Stomach (tissue), 8 donors: ENCODE measurements at regions not wholly inside any gene's neighbourhood (a gene's known extent, or its start where the extent isn't known, plus 50 kb on each side); places are given as distances from the start of the nearest gene placed in this dataset.
"Not testable (repeated sequence)": the region's sequence is repeated elsewhere in the genome, so short reads cannot be mapped to it uniquely, and the experiment has no call there.

ENCODE experiments used
- DNase-seq, 2 donors: peaks; one replicate each; pipeline versions ENCODE4 v3.0.0 to v3.0.0-alpha.2; 2013 to 2019
- H3K27ac ChIP-seq, 5 donors: fragments of 200-600 bp in 4 of 5; sonication (generic) in 4 of 5; one replicate each; pipeline ENCODE4 v1.5.1; 2013 to 2019; ENCODE audit warnings: mild to moderate bottlenecking in 1 of 5, moderate library complexity in 1 of 5
- H3K27me3 ChIP-seq, 3 donors: fragments of 200-600 bp; sonication (generic); one replicate each; pipeline ENCODE4 v1.5.1; 2017 to 2019; ENCODE audit warnings: mixed run types in 1 of 3
- H3K36me3 ChIP-seq, 4 donors: fragments of 200-600 bp; sonication (generic); 1 replicate in 3 of 4; 2 replicates in 1 of 4; pipeline ENCODE4 v1.5.1; 2016 to 2019
- H3K4me1 ChIP-seq, 4 donors: fragments of 200-600 bp; sonication (generic); one replicate each; pipeline ENCODE4 v1.5.1; 2016 to 2019
- H3K4me3 ChIP-seq, 4 donors: fragments of 200-600 bp; sonication (generic) in 3 of 4; one replicate each; pipeline ENCODE4 v1.5.1; 2016 to 2019; ENCODE audit warnings: mild to moderate bottlenecking in 1 of 4
- H3K9me3 ChIP-seq, 4 donors: fragments of 200-600 bp; sonication (generic); one replicate each; pipeline ENCODE4 v1.5.1; 2016 to 2019
- CTCF ChIP-seq, 7 experiments: fragments of 450-650 bp in 4 of 7; fragments of 200-600 bp in 3 of 7; sonication (generic) in 3 of 7; IDR thresholded peaks; one replicate each; pipeline ENCODE4 v1.5.1; 2016 to 2019; ENCODE audit warnings: antibody characterized with exemption in 7 of 7, control low read depth in 2 of 7, mild to moderate bottlenecking in 1 of 7
- EP300 ChIP-seq: sonication (generic); formaldehyde crosslinking; IDR thresholded peaks from one replicate; pipeline ENCODE4 v1.6.1; 2017; ENCODE audit warnings: antibody characterized with exemption
- POLR2A ChIP-seq, 4 donors: fragments of 450-650 bp; IDR thresholded peaks; one replicate each; pipeline ENCODE4 v1.6.1; 2016; ENCODE audit warnings: antibody characterized with exemption in 4 of 4, control low read depth in 2 of 4, mild to moderate bottlenecking in 1 of 4, moderate library complexity in 1 of 4
- POLR2AphosphoS5 ChIP-seq, 3 donors: sonication (generic); formaldehyde crosslinking; IDR thresholded peaks; one replicate each; pipeline ENCODE4 v1.6.1; 2016; ENCODE audit warnings: antibody characterized with exemption in 3 of 3
- WGBS, 5 donors: extraction: QIAGEN DNeasy Blood & Tissue Kit in 3 of 5; methylation state at CpG; one replicate each; pipeline versions ENCODE4 v1.1.5 to v1.1.7; 2013 to 2018; 5-methylcytosine and 5-hydroxymethylcytosine counted together
- intact Hi-C: fragments of 100-400 bp; cut with DNase I; formaldehyde crosslinking; loops from one replicate; pipeline ENCODE4 v1.15.1; 2023; ENCODE audit warnings: low total_unique reads
- donor health status: healthy with polysubstance abuse.
- donor health status: Bipolar disorder and iron deficiency.
- donor health status: healthy.

GRCh38 chr18:49721981-49722380 is 91.4 kb downstream of the ACAA2 start:
- 70 to 75% (median 72%) methylated on average over 3 of the region's 3 CpGs for WGBS, 5 donors
- H3K36me3 ChIP-seq = no peaks in the 10 kb centered on the region
- H3K4me3 ChIP-seq = no peak overlapping the region
- DNase-seq = no peak
- H3K27me3 ChIP-seq = no peaks in the 10 kb centered on the region
- TF ChIP-seq POLR2A (IDR thresholded peaks at IDR 0.05) (no peak), CTCF (IDR thresholded peaks at IDR 0.05) (no peak), EP300 (no peak), POLR2AphosphoS5 (IDR thresholded peaks at IDR 0.05) (no peak)
- peak overlapping the region in 1 of 5 donors; percentile 17 for H3K27ac ChIP-seq
- H3K4me1 ChIP-seq = peaks cover 7 to 31% (median 8%) of the 10 kb centered on the region in 4 donors
- intact Hi-C loops = no loop called here
- H3K9me3 ChIP-seq = no peaks in the 10 kb centered on the region

GRCh38 chr18:49720944-49721343 is 92.4 kb downstream of the ACAA2 start:
- WGBS, 5 donors = 87 to 100% (median 93%) methylated on average over 2 to 3 of the region's 3 CpGs
- H3K27ac ChIP-seq, H3K27me3 ChIP-seq, DNase-seq, H3K36me3 ChIP-seq, intact Hi-C loops, H3K4me3 ChIP-seq, H3K9me3 ChIP-seq: not testable (repeated sequence)
- H3K4me1 ChIP-seq = peaks cover 7 to 28% (median 8%) of the 10 kb centered on the region in 4 donors

GRCh38 chr18:49717617-49718016 is 95.7 kb downstream of the ACAA2 start:
- no peak overlapping the region for H3K27ac ChIP-seq
- WGBS, 5 donors = 79 to 91% (median 85%) methylated on average over 3 of the region's 3 CpGs
- H3K36me3 ChIP-seq = no peaks in the 10 kb centered on the region

GRCh38 chr18:49716035-49716434 is 97.3 kb downstream of the ACAA2 start:
- H3K9me3 ChIP-seq = no peaks in the 10 kb centered on the region
- DNase-seq = no peak
- no peak for TF ChIP-seq POLR2AphosphoS5 (IDR thresholded peaks at IDR 0.05)
- TF ChIP-seq CTCF (IDR thresholded peaks at IDR 0.05) = no peak
- TF ChIP-seq EP300 = no peak
- no peak for TF ChIP-seq POLR2A (IDR thresholded peaks at IDR 0.05)
- whole genome bisulfite sequencing, 5 donors = 38 to 56% (median 49%) methylated on average over 4 to 6 of the region's 6 CpGs
- intact Hi-C loops = no loop called here
- H3K27me3 ChIP-seq = peaks cover 0 to 7% (median 0%) of the 10 kb centered on the region in 3 donors
- peaks cover 0 to 3% (median 0%) of the 10 kb centered on the region in 4 donors for H3K4me1 ChIP-seq
- H3K27ac ChIP-seq = no peak overlapping the region
- no peaks in the 10 kb centered on the region for H3K36me3 ChIP-seq
- H3K4me3 ChIP-seq = no peak overlapping the region

More at GRCh38 chr18:49717617-49718016, 95.7 kb downstream of the ACAA2 start:
- no peaks in the 10 kb centered on the region for H3K9me3 ChIP-seq
- DNase-seq = no peak
- no peak overlapping the region for H3K4me3 ChIP-seq
- H3K4me1 ChIP-seq = peaks cover 0 to 7% (median 1%) of the 10 kb centered on the region in 4 donors
- intact Hi-C loops = no loop called here
- TF ChIP-seq POLR2AphosphoS5 (IDR thresholded peaks at IDR 0.05) = no peak
- TF ChIP-seq POLR2A (IDR thresholded peaks at IDR 0.05) = no peak
- no peak for TF ChIP-seq CTCF (IDR thresholded peaks at IDR 0.05)
- no peak for TF ChIP-seq EP300
- peaks cover 0 to 7% (median 0%) of the 10 kb centered on the region in 3 donors for H3K27me3 ChIP-seq

GRCh38 chr18:49709347-49709690 is 104.0 kb downstream of the ACAA2 start:
- Histone ChIP-seq H3K9me3 (no peaks in the 10 kb centered on the region), H3K36me3 (no peaks in the 10 kb centered on the region), H3K27ac (no peak overlapping the region), H3K27me3 (no peaks in the 10 kb centered on the region), H3K4me1 (peaks cover 0 to 3% (median 1%) of the 10 kb centered on the region in 4 donors), H3K4me3 (no peak overlapping the region)
- WGBS, 5 donors = 28 to 47% (median 31%) methylated on average over 2 of the region's 2 CpGs
- no peak for TF ChIP-seq CTCF (IDR thresholded peaks at IDR 0.05)
- no peak for TF ChIP-seq POLR2AphosphoS5 (IDR thresholded peaks at IDR 0.05)
- no peak for TF ChIP-seq POLR2A (IDR thresholded peaks at IDR 0.05)
- TF ChIP-seq EP300 = no peak
- no peak for DNase-seq
- intact Hi-C loops = no loop called here
